Fibroblast of mammary gland (primary cell): ENCODE measurements at regions not wholly inside any gene's neighbourhood (a gene's known extent, or its start where the extent isn't known, plus 50 kb on each side); places are given as distances from the start of the nearest gene placed in this dataset.

Experiments
- DNase-seq: peaks from one replicate; pipeline ENCODE4 v3.0.0-alpha.2; 2010; ENCODE audit warnings: low read depth
- H3K4me3 ChIP-seq: 2 replicates; pipeline ENCODE4 v1.5.1; 2011; ENCODE audit warnings: low read depth, mild to moderate bottlenecking, low read length, moderate library complexity; ENCODE audit not compliant: control insufficient read depth
- TF ChIP-seq, protein P1 (sequence below): conservative IDR thresholded peaks from 2 replicates; pipeline ENCODE4 v1.5.1; 2011; ENCODE audit warnings: low read depth, low read length, inconsistent platforms; ENCODE audit not compliant: control insufficient read depth, insufficient read depth

DNA sequence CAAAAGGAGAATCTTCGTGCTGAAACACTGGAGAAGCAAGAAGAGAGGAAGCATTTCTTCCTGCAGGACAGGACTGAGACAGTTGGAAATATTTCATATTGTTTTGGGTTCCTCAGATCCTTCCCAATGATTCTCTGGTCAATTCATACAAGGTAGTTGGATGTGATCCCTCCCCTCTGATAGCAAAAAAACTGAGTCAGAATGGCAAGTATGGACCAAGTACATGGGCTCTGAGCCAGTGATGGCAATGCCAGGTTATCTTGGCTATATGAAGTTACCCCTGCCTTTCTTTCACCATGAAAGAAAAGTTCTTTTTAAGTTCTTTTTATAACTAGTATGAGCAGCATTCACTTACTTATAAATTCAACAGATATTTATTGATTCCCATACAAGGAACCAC is 124.4 kb upstream of the PTPRZ1 start:
- H3K4me3 ChIP-seq = no peak overlapping the region
- TF ChIP-seq, protein P1, sequence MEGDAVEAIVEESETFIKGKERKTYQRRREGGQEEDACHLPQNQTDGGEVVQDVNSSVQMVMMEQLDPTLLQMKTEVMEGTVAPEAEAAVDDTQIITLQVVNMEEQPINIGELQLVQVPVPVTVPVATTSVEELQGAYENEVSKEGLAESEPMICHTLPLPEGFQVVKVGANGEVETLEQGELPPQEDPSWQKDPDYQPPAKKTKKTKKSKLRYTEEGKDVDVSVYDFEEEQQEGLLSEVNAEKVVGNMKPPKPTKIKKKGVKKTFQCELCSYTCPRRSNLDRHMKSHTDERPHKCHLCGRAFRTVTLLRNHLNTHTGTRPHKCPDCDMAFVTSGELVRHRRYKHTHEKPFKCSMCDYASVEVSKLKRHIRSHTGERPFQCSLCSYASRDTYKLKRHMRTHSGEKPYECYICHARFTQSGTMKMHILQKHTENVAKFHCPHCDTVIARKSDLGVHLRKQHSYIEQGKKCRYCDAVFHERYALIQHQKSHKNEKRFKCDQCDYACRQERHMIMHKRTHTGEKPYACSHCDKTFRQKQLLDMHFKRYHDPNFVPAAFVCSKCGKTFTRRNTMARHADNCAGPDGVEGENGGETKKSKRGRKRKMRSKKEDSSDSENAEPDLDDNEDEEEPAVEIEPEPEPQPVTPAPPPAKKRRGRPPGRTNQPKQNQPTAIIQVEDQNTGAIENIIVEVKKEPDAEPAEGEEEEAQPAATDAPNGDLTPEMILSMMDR = no peak
- DNase-seq = no peak

DNA sequence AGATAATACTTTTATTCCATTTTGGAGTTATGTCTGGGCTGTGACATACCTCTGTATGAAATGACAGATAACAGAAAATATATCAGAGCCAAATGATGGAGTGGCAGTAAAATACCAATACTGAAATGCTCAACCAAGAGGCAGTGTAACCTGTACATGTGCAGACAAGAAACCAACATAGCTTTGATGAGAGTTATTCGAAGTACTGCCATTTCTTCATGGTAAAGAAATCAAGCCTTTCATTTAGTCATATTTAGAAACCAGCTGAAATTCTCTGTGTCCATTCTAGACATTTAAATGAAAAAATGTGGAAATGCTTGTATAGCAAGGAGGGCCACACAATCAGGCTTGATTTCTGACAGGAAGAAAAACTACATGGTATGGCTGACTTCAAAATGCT is 127.1 kb upstream of the PTPRZ1 start:
- no peak for DNase-seq
- H3K4me3 ChIP-seq = no peak overlapping the region
- TF ChIP-seq, protein P1 = no peak

DNA sequence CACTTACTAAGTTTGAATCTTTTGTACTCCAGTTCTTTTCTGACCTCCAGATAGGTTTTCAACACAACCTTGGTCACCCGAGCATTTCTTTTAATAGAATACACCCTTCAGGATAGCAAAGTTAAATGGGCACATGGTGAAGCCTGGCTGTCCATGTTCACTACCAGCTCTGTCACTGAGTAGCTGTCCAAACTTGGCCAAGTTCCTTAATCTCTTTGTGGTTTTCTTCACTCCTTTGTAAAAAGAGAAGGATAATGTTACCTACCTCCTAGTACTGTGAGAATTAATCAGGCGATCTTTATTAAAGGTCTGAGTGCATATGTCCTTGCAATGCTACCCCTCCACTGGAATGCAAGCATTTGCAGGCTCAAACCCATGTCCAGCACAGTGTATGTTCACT is 128.1 kb upstream of the PTPRZ1 start:
- H3K4me3 ChIP-seq = no peak overlapping the region
- TF ChIP-seq, protein P1 = no peak
- no peak for DNase-seq

DNA sequence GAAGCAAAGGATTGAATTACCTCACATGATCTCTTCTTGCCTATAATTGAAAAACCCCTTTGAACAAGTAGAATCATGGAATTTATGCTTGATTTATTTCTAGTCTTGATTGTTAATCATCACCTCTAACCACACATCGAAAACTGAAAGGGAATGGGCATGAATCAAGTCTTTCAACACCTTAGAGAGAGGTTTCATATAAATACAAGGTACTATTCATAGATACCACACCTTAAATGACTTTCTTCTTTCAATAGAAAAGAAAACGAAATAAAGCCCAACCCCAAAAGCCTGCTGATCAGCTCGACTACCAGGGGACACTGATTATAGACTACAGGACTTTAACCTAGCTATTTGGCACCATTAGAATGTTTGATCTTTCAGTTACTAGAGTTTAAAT is 128.6 kb upstream of the PTPRZ1 start:
- TF ChIP-seq, protein P1 = no peak
- no peak overlapping the region for H3K4me3 ChIP-seq
- no peak for DNase-seq

DNA sequence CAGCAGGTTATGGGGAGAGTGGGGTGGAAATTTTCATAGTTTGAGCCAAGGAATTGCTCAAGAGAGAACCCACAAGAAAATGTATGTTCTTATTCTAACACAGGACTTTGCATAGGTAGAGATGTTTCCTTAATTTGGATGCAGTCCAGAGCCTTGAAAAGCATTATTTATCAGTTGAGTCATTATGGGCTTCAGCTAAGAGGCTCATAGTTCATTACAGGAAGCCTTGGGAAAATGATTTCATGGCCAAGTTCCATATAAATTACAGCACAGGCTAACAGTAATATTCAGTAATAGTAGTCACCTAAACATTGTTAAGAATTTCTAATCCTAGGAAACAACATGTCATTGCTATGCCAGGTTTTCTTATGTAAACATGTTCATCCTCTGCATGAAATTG is 131.1 kb upstream of the PTPRZ1 start:
- TF ChIP-seq, protein P1 = no peak
- no peak overlapping the region for H3K4me3 ChIP-seq
- DNase-seq = no peak

DNA sequence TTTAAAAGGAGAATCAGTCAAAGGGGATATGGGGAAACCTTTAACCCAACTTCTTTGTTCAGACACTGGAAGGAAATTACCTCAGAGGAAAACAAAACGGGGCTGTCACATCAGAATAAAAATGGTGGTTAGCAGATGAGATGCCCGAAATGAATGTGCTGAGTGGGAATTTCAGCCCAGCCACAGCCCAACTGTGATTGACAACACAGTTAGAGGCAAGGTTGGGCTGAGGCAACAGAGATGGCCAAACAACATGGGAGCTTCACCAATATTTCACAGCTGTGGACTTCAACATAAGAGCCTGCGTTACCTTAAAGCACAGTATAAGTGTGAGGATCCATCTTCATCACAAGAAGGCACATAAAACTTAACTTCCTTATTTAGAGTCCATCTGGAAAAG is 133.5 kb upstream of the PTPRZ1 start:
- H3K4me3 ChIP-seq = no peak overlapping the region
- TF ChIP-seq, protein P1 = no peak
- no peak for DNase-seq

DNA sequence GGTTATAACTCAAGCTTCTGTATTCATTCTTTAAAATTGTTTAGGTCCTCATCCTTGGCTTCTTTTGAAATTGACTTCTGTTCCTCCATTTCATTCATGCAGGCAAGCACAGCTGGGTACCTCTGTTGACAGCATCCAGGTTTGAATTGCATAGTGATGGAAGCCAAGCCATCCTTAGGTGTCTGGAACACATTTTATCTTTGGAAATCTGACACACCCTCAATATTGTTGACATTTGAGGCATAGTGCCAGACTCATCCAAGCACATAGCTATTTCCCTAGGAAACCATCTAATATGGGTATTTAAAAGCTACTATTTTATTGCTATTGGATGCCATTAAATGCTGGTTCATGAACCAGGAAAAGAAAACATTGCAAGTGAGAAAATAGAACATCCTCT is 142.1 kb upstream of the PTPRZ1 start:
- no peak overlapping the region for H3K4me3 ChIP-seq
- DNase-seq = no peak
- TF ChIP-seq, protein P1 = no peak
